GM21786 (cell line): ENCODE measurements at regions not wholly inside any gene's neighbourhood (a gene's known extent, or its start where the extent isn't known, plus 50 kb on each side); places are given as distances from the start of the nearest gene placed in this dataset.
"Not testable (repeated sequence)": the region's sequence is repeated elsewhere in the genome, so short reads cannot be mapped to it uniquely, and the experiment has no call there.

ENCODE experiments used
- ATAC-seq: cut with Tn5 transposase; IDR thresholded peaks from one replicate; pipeline ENCODE4 v1.9.1; 2021; ENCODE audit not compliant: unreplicated experiment

GRCh38 chr6:51121380-51121976 lies 302.8 kb downstream of the TFAP2B start:
- ATAC-seq: not testable (repeated sequence)

- no peak for ATAC-seq
These were observed 310.4 kb downstream of the TFAP2B start for GRCh38 chr6:51129043-51129442.

GRCh38 chr6:51137777-51138176 lies 319.1 kb downstream of the TFAP2B start:
- ATAC-seq: no peak

- ATAC-seq: no peak
These were observed 321.3 kb downstream of the TFAP2B start for GRCh38 chr6:51139950-51140385.

- no peak for ATAC-seq
These were observed 322.4 kb downstream of the TFAP2B start for GRCh38 chr6:51141080-51141479.

GRCh38 chr6:51147756-51148155 lies 329.1 kb downstream of the TFAP2B start:
- no peak for ATAC-seq

- ATAC-seq: no peak
These were observed 333.9 kb downstream of the TFAP2B start for GRCh38 chr6:51152594-51152993.

GRCh38 chr6:51153109-51153508 lies 334.4 kb downstream of the TFAP2B start:
- no peak for ATAC-seq

GRCh38 chr6:51154925-51155324 lies 336.3 kb downstream of the TFAP2B start:
- not testable (repeated sequence) for ATAC-seq

- not testable (repeated sequence) for ATAC-seq
These were observed 340.6 kb downstream of the TFAP2B start for GRCh38 chr6:51159260-51159659.

- no peak for ATAC-seq
These were observed 343.1 kb downstream of the TFAP2B start for GRCh38 chr6:51161752-51162151.

- no peak for ATAC-seq
These were observed 345.3 kb downstream of the TFAP2B start for GRCh38 chr6:51163843-51164529.

- no peak for ATAC-seq
These were observed 348.2 kb downstream of the TFAP2B start for GRCh38 chr6:51166914-51167313.

- no peak for ATAC-seq
These were observed 348.8 kb downstream of the TFAP2B start for GRCh38 chr6:51167468-51167867.

GRCh38 chr6:51182827-51183226 lies 364.2 kb downstream of the TFAP2B start:
- no peak for ATAC-seq

- ATAC-seq: no peak
These were observed 365.4 kb downstream of the TFAP2B start for GRCh38 chr6:51184046-51184445.

GRCh38 chr6:51193163-51193562 lies 374.5 kb downstream of the TFAP2B start:
- ATAC-seq: not testable (repeated sequence)

- peak; percentile 50 for ATAC-seq
These were observed 380.5 kb downstream of the TFAP2B start for GRCh38 chr6:51199105-51199552.

GRCh38 chr6:51199733-51200260 lies 381.1 kb downstream of the TFAP2B start:
- no peak for ATAC-seq

- ATAC-seq: no peak
These were observed 382.0 kb downstream of the TFAP2B start for GRCh38 chr6:51200676-51201075.

GRCh38 chr6:51202653-51203052 lies 384.0 kb downstream of the TFAP2B start:
- not testable (repeated sequence) for ATAC-seq

GRCh38 chr6:51203504-51203903 lies 384.8 kb downstream of the TFAP2B start:
- ATAC-seq: no peak
